ENCODE measurements at regions not wholly inside any gene's neighbourhood (a gene's known extent, or its start where the extent isn't known, plus 50 kb on each side); places are given as distances from the start of the nearest gene placed in this dataset.
"Not testable (repeated sequence)": the region's sequence is repeated elsewhere in the genome, so short reads cannot be mapped to it uniquely, and the experiment has no call there.

- DNase-seq (ENCODE audit: low read depth), result no peak
These were observed 158.2 kb downstream of the C4orf33 start for GRCh38 chr4:129254126-129254525.

GRCh38 chr4:129254526-129254925 is 158.6 kb downstream of the C4orf33 start:
- DNase-seq (ENCODE audit: low read depth), result no peak

GRCh38 chr4:129261584-129261983 is 165.6 kb downstream of the C4orf33 start:
- no peak for DNase-seq (ENCODE audit: low read depth)

GRCh38 chr4:129264008-129264657 is 168.2 kb downstream of the C4orf33 start:
- DNase-seq (ENCODE audit: low read depth), result no peak

GRCh38 chr4:129278868-129279267 is 182.9 kb downstream of the C4orf33 start:
- DNase-seq (ENCODE audit: low read depth), result no peak

GRCh38 chr4:129282293-129282692 is 186.3 kb downstream of the C4orf33 start:
- DNase-seq (ENCODE audit: low read depth), result no peak

GRCh38 chr4:129292194-129292593 is 196.2 kb downstream of the C4orf33 start:
- not testable (repeated sequence) for DNase-seq (ENCODE audit: low read depth)

GRCh38 chr4:129314781-129315180 is 218.8 kb downstream of the C4orf33 start:
- DNase-seq (ENCODE audit: low read depth), result no peak

GRCh38 chr4:129322920-129323319 is 227.0 kb downstream of the C4orf33 start:
- no peak for DNase-seq (ENCODE audit: low read depth)

GRCh38 chr4:129323658-129324057 is 227.7 kb downstream of the C4orf33 start:
- DNase-seq (ENCODE audit: low read depth), result no peak

GRCh38 chr4:129326571-129327460 is 230.9 kb downstream of the C4orf33 start:
- no peak for DNase-seq (ENCODE audit: low read depth)

GRCh38 chr4:129327637-129328036 is 231.7 kb downstream of the C4orf33 start:
- no peak for DNase-seq (ENCODE audit: low read depth)

- DNase-seq (ENCODE audit: low read depth), result no peak
These were observed 232.2 kb downstream of the C4orf33 start for GRCh38 chr4:129328162-129328561.

- no peak for DNase-seq (ENCODE audit: low read depth)
These were observed 238.2 kb downstream of the C4orf33 start for GRCh38 chr4:129334136-129334535.

GRCh38 chr4:129335276-129335675 is 239.3 kb downstream of the C4orf33 start:
- DNase-seq (ENCODE audit: low read depth), result no peak

GRCh38 chr4:129335818-129336217 is 239.9 kb downstream of the C4orf33 start:
- no peak for DNase-seq (ENCODE audit: low read depth)

- no peak for DNase-seq (ENCODE audit: low read depth)
These were observed 240.7 kb downstream of the C4orf33 start for GRCh38 chr4:129336457-129337227.

GRCh38 chr4:129337228-129337620 is 241.3 kb downstream of the C4orf33 start:
- DNase-seq (ENCODE audit: low read depth), result no peak

GRCh38 chr4:129342819-129343408 is 247.0 kb downstream of the C4orf33 start:
- no peak for DNase-seq (ENCODE audit: low read depth)

- no peak for DNase-seq (ENCODE audit: low read depth)
These were observed 248.1 kb downstream of the C4orf33 start for GRCh38 chr4:129344058-129344457.

- no peak for DNase-seq (ENCODE audit: low read depth)
These were observed 249.7 kb downstream of the C4orf33 start for GRCh38 chr4:129345609-129346008.

- no peak for DNase-seq (ENCODE audit: low read depth)
These were observed 250.1 kb downstream of the C4orf33 start for GRCh38 chr4:129346036-129346435.

Measured in activated T-helper 1 cell treated with Interleukin-2 at 50 U/mL for 16 hours (primary cell).